K562 (cell line): ENCODE measurements at regions not wholly inside any gene's neighbourhood (a gene's known extent, or its start where the extent isn't known, plus 50 kb on each side); places are given as distances from the start of the nearest gene placed in this dataset.

ENCODE experiments used
- CHD1 ChIP-seq: fragments of 200-600 bp; sonication (generic); IDR thresholded peaks from one replicate; pipeline ENCODE4 v1.6.1; 2012; ENCODE audit warnings: mild to moderate bottlenecking, moderate library complexity, low read length, inconsistent platforms
- EZH2 ChIP-seq: IDR thresholded peaks from 2 replicates; pipeline ENCODE4 v1.6.1; 2012; ENCODE audit warnings: low read depth, mild to moderate bottlenecking, inconsistent platforms, low read length, borderline replicate concordance
- GMEB1 ChIP-seq: fragments of 250-450 bp; sonication (Bioruptor Pico); IDR thresholded peaks from 2 replicates; pipeline ENCODE4 v1.4.0; 2020; ENCODE audit warnings: mild to moderate bottlenecking
- ZZZ3 ChIP-seq: fragments of 450-650 bp; IDR thresholded peaks from 2 replicates; pipeline ENCODE4 v1.6.1; 2016; ENCODE audit warnings: antibody characterized with exemption, mild to moderate bottlenecking, moderate library complexity
- TF ChIP-seq, protein P1 (sequence below), 3 experiments: IDR thresholded peaks in 2 of 3; conservative IDR thresholded peaks in 1 of 3; 2 replicates each; pipeline ENCODE4 v1.5.1; 2011 to 2012; ENCODE audit warnings: low read length in 3 of 3, mild to moderate bottlenecking in 3 of 3, control low read depth in 2 of 3, improper control_type of control experiment in 1 of 3, inconsistent platforms in 1 of 3, low read depth in 1 of 3, mixed read lengths in 1 of 3, moderate library complexity in 1 of 3; ENCODE audit not compliant: insufficient read depth in 2 of 3

DNA sequence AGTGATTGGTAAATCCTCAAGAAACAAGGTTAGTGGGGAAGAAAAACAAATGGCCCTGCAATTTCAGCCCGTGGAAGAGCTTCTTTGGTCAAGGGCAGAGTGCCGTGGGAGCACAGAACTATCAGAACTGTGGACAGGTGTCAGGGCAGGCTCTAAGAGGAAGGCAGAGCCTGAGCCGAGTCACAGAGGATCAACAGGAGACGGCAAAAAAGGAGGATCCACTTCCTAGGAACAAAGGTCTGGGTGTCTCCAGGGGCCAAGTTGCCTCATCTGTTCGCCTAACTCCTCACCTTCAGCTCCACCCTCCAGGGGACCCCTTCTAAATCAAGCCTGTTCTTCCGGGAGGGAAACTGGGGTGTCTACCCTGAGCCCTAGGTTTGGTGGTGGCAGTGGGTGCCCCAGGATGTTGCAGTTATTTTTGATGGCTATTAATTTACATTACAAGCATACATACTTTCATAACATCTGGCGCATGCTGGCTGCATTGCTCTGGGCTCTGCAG, 88.0 kb downstream of the FEM1C start:
- TF ChIP-seq GMEB1 (no peak), EZH2 (no peak), CHD1 (no peak), ZZZ3 (no peak)
- TF ChIP-seq, protein P1, sequence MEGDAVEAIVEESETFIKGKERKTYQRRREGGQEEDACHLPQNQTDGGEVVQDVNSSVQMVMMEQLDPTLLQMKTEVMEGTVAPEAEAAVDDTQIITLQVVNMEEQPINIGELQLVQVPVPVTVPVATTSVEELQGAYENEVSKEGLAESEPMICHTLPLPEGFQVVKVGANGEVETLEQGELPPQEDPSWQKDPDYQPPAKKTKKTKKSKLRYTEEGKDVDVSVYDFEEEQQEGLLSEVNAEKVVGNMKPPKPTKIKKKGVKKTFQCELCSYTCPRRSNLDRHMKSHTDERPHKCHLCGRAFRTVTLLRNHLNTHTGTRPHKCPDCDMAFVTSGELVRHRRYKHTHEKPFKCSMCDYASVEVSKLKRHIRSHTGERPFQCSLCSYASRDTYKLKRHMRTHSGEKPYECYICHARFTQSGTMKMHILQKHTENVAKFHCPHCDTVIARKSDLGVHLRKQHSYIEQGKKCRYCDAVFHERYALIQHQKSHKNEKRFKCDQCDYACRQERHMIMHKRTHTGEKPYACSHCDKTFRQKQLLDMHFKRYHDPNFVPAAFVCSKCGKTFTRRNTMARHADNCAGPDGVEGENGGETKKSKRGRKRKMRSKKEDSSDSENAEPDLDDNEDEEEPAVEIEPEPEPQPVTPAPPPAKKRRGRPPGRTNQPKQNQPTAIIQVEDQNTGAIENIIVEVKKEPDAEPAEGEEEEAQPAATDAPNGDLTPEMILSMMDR (IDR thresholded peaks at IDR 0.05 in 2 of 3, conservative IDR thresholded peaks at IDR 0.05 in 1 of 3; ENCODE audit: insufficient read depth in 2 of 3, low read depth in 1 of 3, low read length in 3 of 3): no peak
